H9 (cell line): ENCODE measurements at regions not wholly inside any gene's neighbourhood (a gene's known extent, or its start where the extent isn't known, plus 50 kb on each side); places are given as distances from the start of the nearest gene placed in this dataset.

ENCODE experiments used
- DNase-seq: peaks from one replicate; pipeline ENCODE4 v3.0.0-alpha.2; 2017
- H2AFZ ChIP-seq: one replicate; pipeline ENCODE4 v1.6.1; 2013; ENCODE audit warnings: mild to moderate bottlenecking, low read length, control low read depth, moderate library complexity
- H2AK5ac ChIP-seq: 2 replicates; pipeline ENCODE4 v1.6.1; 2013; ENCODE audit warnings: low read length, control low read depth, mixed read lengths; ENCODE audit not compliant: insufficient read length
- H2BK120ac ChIP-seq: one replicate; pipeline ENCODE4 v1.6.1; 2013; ENCODE audit warnings: low read depth, mild to moderate bottlenecking, low read length, control low read depth, inconsistent platforms; ENCODE audit not compliant: poor library complexity, severe bottlenecking
- H2BK12ac ChIP-seq: 2 replicates; pipeline ENCODE4 v1.6.1; 2013; ENCODE audit warnings: low read length, control low read depth, mixed read lengths, low read depth; ENCODE audit not compliant: insufficient read length
- H2BK15ac ChIP-seq: 2 replicates; pipeline ENCODE4 v1.6.1; 2013; ENCODE audit warnings: low read depth, low read length, control low read depth
- H2BK20ac ChIP-seq: one replicate; pipeline ENCODE4 v1.6.1; 2013; ENCODE audit warnings: low read depth, mild to moderate bottlenecking, low read length, control low read depth, inconsistent platforms; ENCODE audit not compliant: poor library complexity, severe bottlenecking
- H2BK5ac ChIP-seq: 2 replicates; pipeline ENCODE4 v1.6.1; 2013; ENCODE audit warnings: low read length, control low read depth, mixed read lengths; ENCODE audit not compliant: insufficient read length
- H3K14ac ChIP-seq: 2 replicates; pipeline ENCODE4 v1.6.1; 2013; ENCODE audit warnings: low read length, control low read depth; ENCODE audit not compliant: insufficient read depth
- H3K18ac ChIP-seq: 2 replicates; pipeline ENCODE4 v1.6.1; 2013; ENCODE audit warnings: low read depth, mild to moderate bottlenecking, mixed read lengths, low read length, control low read depth; ENCODE audit not compliant: insufficient read length
- H3K23ac ChIP-seq: 2 replicates; pipeline ENCODE4 v1.6.1; 2013; ENCODE audit warnings: low read length, control low read depth, mixed read lengths, low read depth; ENCODE audit not compliant: insufficient read length
- H3K23me2 ChIP-seq: 2 replicates; pipeline ENCODE4 v1.6.1; 2013; ENCODE audit warnings: low read depth, mild to moderate bottlenecking, mixed read lengths, low read length, control low read depth; ENCODE audit not compliant: insufficient read length, poor library complexity, severe bottlenecking
- H3K27ac ChIP-seq: 2 replicates; pipeline ENCODE4 v1.5.1; 2013; ENCODE audit warnings: low read length, control low read depth, mixed read lengths, low read depth; ENCODE audit not compliant: insufficient read length
- H3K27me3 ChIP-seq: 2 replicates; pipeline ENCODE4 v1.6.1; 2013; ENCODE audit warnings: low read length, control low read depth, inconsistent platforms; ENCODE audit not compliant: insufficient read depth
- H3K4ac ChIP-seq: 2 replicates; pipeline ENCODE4 v1.6.1; 2013; ENCODE audit warnings: low read depth, mild to moderate bottlenecking, control low read depth, inconsistent platforms, low read length, moderate library complexity
- H3K4me1 ChIP-seq: 2 replicates; pipeline ENCODE4 v1.6.1; 2013; ENCODE audit warnings: low read length, control low read depth, inconsistent platforms; ENCODE audit not compliant: insufficient read depth
- H3K4me2 ChIP-seq: 2 replicates; pipeline ENCODE4 v1.6.1; 2013; ENCODE audit warnings: low read length, control low read depth, mixed read lengths; ENCODE audit not compliant: insufficient read length, insufficient read depth
- H3K56ac ChIP-seq: 2 replicates; pipeline ENCODE4 v1.6.1; 2013; ENCODE audit warnings: low read depth, mild to moderate bottlenecking, mixed read lengths, low read length, control low read depth; ENCODE audit not compliant: insufficient read length
- H3K79me1 ChIP-seq: 2 replicates; pipeline ENCODE4 v1.6.1; 2013; ENCODE audit warnings: low read depth, mild to moderate bottlenecking, moderate library complexity, low read length, control low read depth, inconsistent platforms; ENCODE audit not compliant: insufficient read depth, poor library complexity, severe bottlenecking
- H3K79me2 ChIP-seq: 2 replicates; pipeline ENCODE4 v1.6.1; 2013; ENCODE audit warnings: low read length, control low read depth, inconsistent platforms; ENCODE audit not compliant: insufficient read depth
- H3K9ac ChIP-seq: 2 replicates; pipeline ENCODE4 v1.6.1; 2013; ENCODE audit warnings: low read length, control low read depth, mixed read lengths; ENCODE audit not compliant: insufficient read length; ENCODE audit errors: extremely low read depth
- H3K9me3 ChIP-seq: one replicate; pipeline ENCODE4 v1.6.1; 2013; ENCODE audit warnings: low read depth, low read length, inconsistent platforms; ENCODE audit not compliant: control insufficient read depth
- H3T11ph ChIP-seq: one replicate; pipeline ENCODE4 v1.6.1; 2013; ENCODE audit warnings: mild to moderate bottlenecking, low read length, control low read depth, inconsistent platforms
- H4K20me1 ChIP-seq: one replicate; pipeline ENCODE4 v1.6.1; 2013; ENCODE audit not compliant: control insufficient read depth, insufficient read length, insufficient read depth
- H4K5ac ChIP-seq: 2 replicates; pipeline ENCODE4 v1.6.1; 2013; ENCODE audit warnings: low read depth, mild to moderate bottlenecking, mixed read lengths, low read length, control low read depth; ENCODE audit not compliant: insufficient read length
- H4K8ac ChIP-seq: replicated peaks from 2 replicates; pipeline ENCODE4 v1.6.1; 2013; ENCODE audit warnings: low read length, control low read depth, mixed read lengths, low read depth; ENCODE audit not compliant: insufficient read length
- H4K91ac ChIP-seq: 2 replicates; pipeline ENCODE4 v1.6.1; 2013; ENCODE audit warnings: low read depth, mild to moderate bottlenecking, moderate library complexity, mixed read lengths, low read length, control low read depth; ENCODE audit not compliant: insufficient read length
- H3K27ac Mint-ChIP-seq, 3 experiments: 2 replicates in 2 of 3; 3 replicates in 1 of 3; pipeline ENCODE4 v1.8.0; 2020 to 2021; ENCODE audit warnings: mixed read lengths in 3 of 3, mild to moderate bottlenecking in 1 of 3, moderate library complexity in 1 of 3
- H3K27me3 Mint-ChIP-seq: 2 replicates; pipeline ENCODE4 v1.8.0; 2021; ENCODE audit warnings: low read depth, mild to moderate bottlenecking, moderate library complexity, mixed read lengths
- H3K36me3 Mint-ChIP-seq, 3 experiments: 2 replicates in 2 of 3; 3 replicates in 1 of 3; pipeline ENCODE4 v1.8.0; 2020 to 2021; ENCODE audit warnings: low read depth in 3 of 3, mixed read lengths in 3 of 3; ENCODE audit not compliant: insufficient read depth in 1 of 3
- H3K4me1 Mint-ChIP-seq, 2 experiments: 2 replicates each; pipeline ENCODE4 v1.8.0; 2020; ENCODE audit warnings: mixed read lengths in 2 of 2
- H3K4me3 Mint-ChIP-seq, 2 experiments: 2 replicates in 1 of 2; 3 replicates in 1 of 2; pipeline ENCODE4 v1.8.0; 2020 to 2021; ENCODE audit warnings: mild to moderate bottlenecking in 2 of 2, mixed read lengths in 2 of 2, moderate library complexity in 1 of 2
- H3K9me3 Mint-ChIP-seq, 2 experiments: 2 replicates in 1 of 2; 3 replicates in 1 of 2; pipeline ENCODE4 v1.8.0; 2020; ENCODE audit warnings: mild to moderate bottlenecking in 2 of 2, mixed read lengths in 2 of 2, moderate library complexity in 1 of 2
- CTCF ChIP-seq: fragments of 200-600 bp; sonication (generic); conservative IDR thresholded peaks from 3 replicates; pipeline ENCODE4 v1.8.0; 2021; ENCODE audit warnings: antibody characterized with exemption, mild to moderate bottlenecking
- WGBS: extraction: QIAGEN DNeasy Blood & Tissue Kit; methylation state at CpG from one replicate; pipeline ENCODE4 v1.1.7; 2013; ENCODE audit warnings: missing lambda C conversion rate, low lambda C conversion rate, mixed read lengths; ENCODE audit not compliant: insufficient read length; ENCODE audit errors: extremely low coverage; 5-methylcytosine and 5-hydroxymethylcytosine counted together

- Mint-ChIP-seq H3K4me1 (peaks cover 9 to 11% of the 10 kb centered on the region in 2 experiments), H3K9me3 (no peaks in the 10 kb centered on the region), H3K36me3 (no peaks in the 10 kb centered on the region), H3K27me3 (no peaks in the 10 kb centered on the region; the same call in 1 of the 2 replicates), H3K4me3 (no peak overlapping the region), H3K27ac (no peak overlapping the region)
- no peaks in the 10 kb centered on the region for H3K79me2 ChIP-seq
- H3K27me3 ChIP-seq: no peaks in the 10 kb centered on the region
- H2AK5ac ChIP-seq: no peak overlapping the region
- no peak overlapping the region for H3K27ac ChIP-seq
- H3K23ac ChIP-seq: no peak overlapping the region
- H3K14ac ChIP-seq: no peak overlapping the region
- H2BK12ac ChIP-seq: no peak overlapping the region
- H3K79me1 ChIP-seq: no peaks in the 10 kb centered on the region
- H4K20me1 ChIP-seq: no peaks in the 10 kb centered on the region
- H3T11ph ChIP-seq: no peak overlapping the region
- no CpG with 5 or more reads among the region's 5 CpGs for WGBS
- no peak overlapping the region for H3K9ac ChIP-seq
- no peak for DNase-seq
- no peaks in the 10 kb centered on the region for H3K4me1 ChIP-seq
- no peak for TF ChIP-seq CTCF
- H2AFZ ChIP-seq: no peak overlapping the region
- H2BK120ac ChIP-seq: no peak overlapping the region
- no peaks in the 10 kb centered on the region for H3K9me3 ChIP-seq
- H3K4me2 ChIP-seq: no peak overlapping the region
- no peak overlapping the region for H4K91ac ChIP-seq
- no peak overlapping the region for H4K5ac ChIP-seq
- no peaks in the 10 kb centered on the region for H3K23me2 ChIP-seq
- no peak overlapping the region for H2BK15ac ChIP-seq
- no peak overlapping the region for H3K18ac ChIP-seq
- no peak overlapping the region for H4K8ac ChIP-seq
- no peak overlapping the region for H3K4ac ChIP-seq
- H3K56ac ChIP-seq: no peak overlapping the region
- H2BK5ac ChIP-seq: no peak overlapping the region
- no peak overlapping the region for H2BK20ac ChIP-seq
Observed at GRCh38 chr15:26391567-26392194, 381.2 kb downstream of the GABRB3 start.
